Stomach (tissue), 4 donors: ENCODE measurements at regions not wholly inside any gene's neighbourhood (a gene's known extent, or its start where the extent isn't known, plus 50 kb on each side); places are given as distances from the start of the nearest gene placed in this dataset.

ENCODE experiments used
- EP300 ChIP-seq: sonication (generic); formaldehyde crosslinking; IDR thresholded peaks from one replicate; pipeline ENCODE4 v1.6.1; 2017; ENCODE audit warnings: antibody characterized with exemption
- POLR2A ChIP-seq, 4 donors: fragments of 450-650 bp; IDR thresholded peaks; one replicate each; pipeline ENCODE4 v1.6.1; 2016; ENCODE audit warnings: antibody characterized with exemption in 4 of 4, control low read depth in 2 of 4, mild to moderate bottlenecking in 1 of 4, moderate library complexity in 1 of 4
- POLR2AphosphoS5 ChIP-seq, 3 donors: sonication (generic); formaldehyde crosslinking; IDR thresholded peaks; one replicate each; pipeline ENCODE4 v1.6.1; 2016; ENCODE audit warnings: antibody characterized with exemption in 3 of 3
- TF ChIP-seq, protein P1 (sequence below), 7 experiments: fragments of 450-650 bp in 4 of 7; fragments of 200-600 bp in 3 of 7; sonication (generic) in 3 of 7; IDR thresholded peaks; one replicate each; pipeline ENCODE4 v1.5.1; 2016 to 2019; ENCODE audit warnings: antibody characterized with exemption in 7 of 7, control low read depth in 2 of 7, mild to moderate bottlenecking in 1 of 7

DNA sequence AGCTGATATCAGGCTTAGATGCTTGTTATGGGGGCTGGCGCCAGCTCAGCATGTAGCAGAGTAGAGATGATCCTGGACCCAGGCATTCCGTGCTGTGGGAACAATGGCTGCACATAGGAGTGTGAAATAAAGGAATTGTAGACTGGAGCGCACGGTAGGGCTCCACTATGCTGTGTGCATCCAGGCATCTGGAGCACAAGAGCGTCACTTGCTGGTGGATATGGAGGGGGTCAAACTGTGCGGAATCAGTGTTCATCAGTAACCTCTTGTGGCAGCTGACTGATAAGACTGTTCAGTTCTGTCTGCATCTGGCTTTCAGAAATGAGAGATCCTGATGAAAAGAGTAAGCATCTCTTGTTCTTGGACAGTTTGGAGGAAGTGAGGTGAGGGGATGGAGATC is 55.8 kb downstream of the ZNF503 start:
- no peak for TF ChIP-seq POLR2A (IDR thresholded peaks at IDR 0.05)
- TF ChIP-seq, protein P1, sequence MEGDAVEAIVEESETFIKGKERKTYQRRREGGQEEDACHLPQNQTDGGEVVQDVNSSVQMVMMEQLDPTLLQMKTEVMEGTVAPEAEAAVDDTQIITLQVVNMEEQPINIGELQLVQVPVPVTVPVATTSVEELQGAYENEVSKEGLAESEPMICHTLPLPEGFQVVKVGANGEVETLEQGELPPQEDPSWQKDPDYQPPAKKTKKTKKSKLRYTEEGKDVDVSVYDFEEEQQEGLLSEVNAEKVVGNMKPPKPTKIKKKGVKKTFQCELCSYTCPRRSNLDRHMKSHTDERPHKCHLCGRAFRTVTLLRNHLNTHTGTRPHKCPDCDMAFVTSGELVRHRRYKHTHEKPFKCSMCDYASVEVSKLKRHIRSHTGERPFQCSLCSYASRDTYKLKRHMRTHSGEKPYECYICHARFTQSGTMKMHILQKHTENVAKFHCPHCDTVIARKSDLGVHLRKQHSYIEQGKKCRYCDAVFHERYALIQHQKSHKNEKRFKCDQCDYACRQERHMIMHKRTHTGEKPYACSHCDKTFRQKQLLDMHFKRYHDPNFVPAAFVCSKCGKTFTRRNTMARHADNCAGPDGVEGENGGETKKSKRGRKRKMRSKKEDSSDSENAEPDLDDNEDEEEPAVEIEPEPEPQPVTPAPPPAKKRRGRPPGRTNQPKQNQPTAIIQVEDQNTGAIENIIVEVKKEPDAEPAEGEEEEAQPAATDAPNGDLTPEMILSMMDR (IDR thresholded peaks at IDR 0.05): no peak
- no peak for TF ChIP-seq POLR2AphosphoS5 (IDR thresholded peaks at IDR 0.05)
- TF ChIP-seq EP300: no peak
